NCI-H187 (cell line): ENCODE measurements at regions not wholly inside any gene's neighbourhood (a gene's known extent, or its start where the extent isn't known, plus 50 kb on each side); places are given as distances from the start of the nearest gene placed in this dataset.
A peak's percentile ranks its signal among the peaks of the same experiment; 100 is the strongest.
"Not testable (repeated sequence)": the region's sequence is repeated elsewhere in the genome, so short reads cannot be mapped to it uniquely, and the experiment has no call there.

Experiments used
- DNase-seq, 2 experiments: peaks; one replicate each; lab custom pipeline; 2025; lab: John Stamatoyannopoulos, UW

DNA sequence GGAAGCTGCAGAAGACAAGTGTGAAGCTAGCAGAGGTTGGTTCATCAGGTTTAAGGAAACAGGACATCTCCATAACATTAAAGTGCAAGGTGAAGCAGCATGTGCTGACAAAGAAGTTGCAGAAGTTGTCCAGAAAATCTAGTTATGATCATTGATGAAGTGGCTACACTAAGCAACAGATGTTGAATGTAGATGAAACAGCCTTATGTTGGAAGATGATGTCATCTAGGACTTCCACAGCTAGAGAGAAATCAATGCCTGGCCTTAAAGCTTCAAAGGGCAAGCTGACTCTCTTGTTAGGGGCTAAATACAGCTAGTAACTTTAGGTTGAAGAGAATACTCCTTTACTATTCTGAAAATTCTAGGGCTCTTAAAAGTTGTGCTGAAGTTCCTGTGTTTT, 340.2 kb upstream of the SOX9 start:
- DNase-seq: no peak

- DNase-seq: not testable (repeated sequence)
Measured at GRCh38 chr17:71782021-71782420, 338.8 kb upstream of the SOX9 start.

- no peak for DNase-seq
Measured at GRCh38 chr17:71790791-71791190, 330.0 kb upstream of the SOX9 start.

GRCh38 chr17:71791311-71791710, 329.5 kb upstream of the SOX9 start:
- DNase-seq: no peak

DNA sequence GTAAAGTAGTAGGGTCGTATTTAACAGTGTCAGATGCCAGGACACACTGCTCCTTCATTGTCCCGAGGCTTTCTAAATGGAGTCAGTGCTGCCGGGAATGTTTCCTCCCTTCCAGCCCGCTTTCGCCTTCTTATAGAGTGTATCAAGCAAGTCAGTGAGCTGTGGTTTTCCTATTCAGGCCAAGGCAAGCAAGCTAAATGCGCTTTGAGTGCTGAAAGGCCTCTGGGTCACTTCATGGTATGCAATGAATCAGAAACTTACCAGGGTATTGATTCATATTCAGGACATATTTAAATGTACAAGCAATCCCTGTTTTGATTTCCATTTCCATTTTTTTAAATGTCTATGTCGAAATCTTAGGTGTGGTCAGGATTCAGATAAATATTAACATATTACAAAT, 327.9 kb upstream of the SOX9 start:
- DNase-seq: no peak

GRCh38 chr17:71793518-71793917, 327.3 kb upstream of the SOX9 start:
- no peak for DNase-seq

GRCh38 chr17:71798701-71799100, 322.1 kb upstream of the SOX9 start:
- no peak for DNase-seq

DNA sequence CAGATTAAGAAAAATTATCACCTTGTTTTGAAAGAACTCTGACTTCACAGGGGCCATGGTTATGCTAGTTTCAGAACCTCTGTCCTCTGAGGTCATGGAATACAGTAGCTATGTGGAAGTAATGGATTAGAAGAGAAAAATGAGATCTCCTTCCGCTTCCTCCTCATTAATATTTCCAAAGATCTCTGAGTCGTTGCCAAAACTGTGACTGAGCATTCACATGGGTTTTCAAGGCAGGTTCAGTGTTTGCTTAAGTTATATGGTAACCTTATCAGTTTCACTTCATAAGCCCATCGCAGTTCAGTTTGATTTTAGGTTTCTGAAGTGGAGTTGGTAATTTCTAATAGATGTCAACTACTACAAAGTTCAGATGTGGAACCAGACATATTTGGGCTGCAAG, 321.2 kb upstream of the SOX9 start:
- DNase-seq: no peak

DNA sequence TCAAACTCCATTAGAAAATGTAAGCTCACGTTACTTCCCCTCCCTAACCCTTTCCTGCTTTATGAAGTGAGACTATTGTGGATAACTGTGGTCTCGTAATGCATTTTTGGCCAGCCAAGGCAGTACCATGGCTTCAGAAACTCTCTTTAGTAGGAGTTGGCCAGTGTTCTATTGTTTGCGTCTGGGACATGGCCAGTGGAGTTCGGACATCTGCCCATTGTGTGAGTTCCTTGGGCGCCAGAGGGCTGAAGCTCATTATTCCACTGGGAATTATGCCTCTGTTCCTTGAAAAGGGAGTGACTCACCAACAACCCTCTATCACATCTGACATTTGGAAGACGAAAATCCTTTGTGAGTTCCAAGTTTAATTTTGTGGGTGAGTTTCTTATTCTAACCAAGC, 319.5 kb upstream of the SOX9 start:
- no peak for DNase-seq

DNA sequence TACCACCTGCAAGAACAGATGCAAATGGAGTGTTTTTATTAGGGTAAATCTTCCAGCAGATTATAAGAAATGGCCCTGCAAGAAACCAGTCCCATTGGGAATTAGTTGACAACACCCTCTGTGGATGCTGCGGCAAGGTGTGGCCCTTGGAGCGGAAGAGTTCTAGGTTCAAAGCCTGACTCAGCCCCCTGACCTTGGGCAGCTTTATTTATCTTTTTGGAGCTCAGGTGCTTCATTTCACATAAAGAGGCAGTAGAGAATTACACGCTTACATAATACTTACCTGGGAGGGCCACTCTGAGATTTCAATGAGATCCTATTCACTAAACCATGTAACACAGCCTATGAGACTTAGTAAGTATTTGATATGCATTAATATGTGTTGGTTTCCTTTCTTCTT, 318.2 kb upstream of the SOX9 start:
- DNase-seq: no peak

GRCh38 chr17:71803656-71804284, 317.1 kb upstream of the SOX9 start:
- DNase-seq: no peak

- no peak for DNase-seq
Measured at GRCh38 chr17:71809537-71809936, 311.3 kb upstream of the SOX9 start.

- not testable (repeated sequence) for DNase-seq
Measured at GRCh38 chr17:71813861-71814260, 307.0 kb upstream of the SOX9 start.

- DNase-seq: no peak
Measured at GRCh38 chr17:71821511-71821910, 299.3 kb upstream of the SOX9 start.

DNA sequence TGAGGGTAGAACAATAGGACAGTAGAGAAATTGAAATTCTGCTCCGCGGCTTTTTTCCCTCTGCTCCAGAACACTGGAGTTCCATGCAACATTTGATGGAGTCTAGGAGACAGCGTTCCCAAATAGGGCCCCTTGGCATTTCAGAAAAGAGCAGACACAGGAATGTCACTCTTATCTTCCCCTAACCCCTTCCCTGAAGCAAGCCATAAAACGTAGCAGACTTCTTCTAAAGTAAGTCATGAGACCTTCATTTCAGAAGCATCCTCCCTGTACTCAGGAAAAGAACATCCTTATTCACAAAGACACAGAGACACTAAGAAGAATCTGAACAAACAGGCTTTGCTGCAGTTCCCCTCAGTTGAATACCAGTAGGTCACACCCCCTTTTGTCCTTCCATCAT, 296.1 kb upstream of the SOX9 start:
- no peak for DNase-seq

GRCh38 chr17:71825687-71826086, 295.1 kb upstream of the SOX9 start:
- DNase-seq: no peak

DNA sequence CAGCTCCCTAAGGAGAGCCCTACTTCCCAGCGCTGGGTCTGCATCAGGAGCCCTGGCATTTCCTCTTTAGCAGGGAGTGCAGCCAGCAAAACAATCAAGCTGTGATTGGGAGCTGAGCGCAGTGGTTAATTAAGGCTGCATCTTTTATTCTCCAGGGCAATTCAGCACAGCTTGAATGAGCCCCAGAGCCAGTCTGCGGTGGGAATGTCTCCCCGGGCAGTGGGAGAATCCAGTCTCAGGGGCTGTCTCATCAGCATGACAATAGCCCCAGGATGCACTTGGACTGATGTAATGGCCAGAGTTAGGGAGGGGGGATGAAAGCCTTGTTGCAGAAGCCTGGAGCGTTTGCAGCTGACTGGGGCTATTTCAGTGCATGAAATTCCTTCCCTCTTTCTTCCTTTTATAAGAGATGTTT, 292.6 kb upstream of the SOX9 start:
- peak; percentile 30 to 54 for DNase-seq

DNA sequence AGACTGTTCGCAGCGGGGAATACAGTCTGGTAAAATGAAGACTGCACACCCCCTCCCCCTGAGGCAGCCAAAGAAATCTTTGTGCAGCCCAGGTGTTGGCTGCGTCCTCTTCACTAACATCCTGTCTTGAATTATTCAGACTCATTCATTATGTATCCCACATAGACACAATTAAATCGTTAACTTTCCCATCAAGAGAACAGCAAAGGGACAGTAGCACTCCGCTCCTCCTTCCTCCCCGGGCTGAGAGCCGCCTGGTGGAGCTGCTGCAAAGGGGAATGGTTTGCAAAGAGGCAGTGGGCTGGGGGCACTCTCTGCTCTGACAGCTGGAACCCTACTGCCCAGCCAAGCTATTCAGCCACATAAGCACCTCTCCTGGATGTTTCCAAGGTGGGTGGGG, 290.0 kb upstream of the SOX9 start:
- DNase-seq: no peak

GRCh38 chr17:71842986-71843385, 277.8 kb upstream of the SOX9 start:
- DNase-seq: no peak

GRCh38 chr17:71845337-71845736, 275.5 kb upstream of the SOX9 start:
- no peak for DNase-seq

GRCh38 chr17:71846561-71847110, 274.2 kb upstream of the SOX9 start:
- DNase-seq: no peak

DNA sequence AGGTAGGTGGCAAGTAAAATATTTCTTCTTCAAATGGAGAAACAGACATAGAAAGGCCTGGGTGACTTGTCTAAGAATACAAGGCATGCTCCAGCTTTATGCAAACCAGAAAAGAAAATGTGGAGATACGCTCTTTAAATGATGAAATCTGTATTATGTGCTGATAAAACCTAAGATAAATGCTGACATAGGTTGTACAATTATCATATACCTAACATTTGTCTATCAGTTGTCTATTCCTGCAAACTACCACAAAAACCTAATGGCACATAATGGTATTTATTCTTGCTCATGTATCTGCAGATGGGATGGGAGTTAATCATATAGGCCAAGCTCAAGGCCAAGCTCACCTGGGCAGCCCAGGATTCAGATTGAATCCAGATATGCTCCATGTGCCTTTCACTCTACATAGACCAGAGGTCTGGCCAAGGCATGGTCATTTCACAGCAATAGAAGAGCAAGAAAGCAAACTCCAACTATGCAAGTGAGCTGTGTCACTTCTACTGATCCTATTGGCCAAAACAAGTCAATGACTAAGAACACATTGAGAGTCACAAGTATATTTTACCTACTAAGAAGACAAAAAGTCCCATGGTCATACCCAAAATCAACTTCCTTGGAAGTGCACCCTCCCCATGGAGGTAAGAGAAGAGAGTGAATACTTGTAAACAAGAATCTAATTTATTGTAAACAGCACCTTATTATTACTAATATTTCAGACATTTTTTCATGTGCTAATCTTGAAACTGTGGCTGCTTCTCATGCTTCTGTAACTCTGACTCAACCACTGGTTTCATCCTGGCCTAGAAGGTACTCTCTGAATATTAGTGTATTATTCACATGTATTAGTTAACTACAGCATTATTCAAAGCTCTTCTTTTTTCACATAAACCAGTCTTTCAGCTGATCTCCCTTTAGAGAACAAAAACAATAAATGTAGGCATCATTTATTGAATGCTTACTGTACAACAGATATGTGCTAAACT, 270.7 kb upstream of the SOX9 start:
- no peak for DNase-seq

- DNase-seq: no peak
Measured at GRCh38 chr17:71850812-71851211, 270.0 kb upstream of the SOX9 start.
